DND-41 (cell line): ENCODE measurements at regions not wholly inside any gene's neighbourhood (a gene's known extent, or its start where the extent isn't known, plus 50 kb on each side); places are given as distances from the start of the nearest gene placed in this dataset.

Experiments used
- ATAC-seq: fragments of 200-7000 bp; cut with Tn5 transposase; 3 replicates; pipeline ENCODE4 v1.9.1; 2021; ENCODE audit warnings: low read depth; ENCODE audit not compliant: insufficient read depth
- DNase-seq: peaks from one replicate; pipeline ENCODE4 v3.0.0-alpha.2; 2020
- H2AFZ ChIP-seq: 2 replicates; pipeline ENCODE4 v1.6.0; 2012; ENCODE audit warnings: low read depth, low read length
- H3K27ac ChIP-seq: 2 replicates; pipeline ENCODE4 v1.5.1; 2012; ENCODE audit warnings: low read length, inconsistent platforms
- H3K27me3 ChIP-seq: fragments of 200-600 bp; sonication (generic); 2 replicates; pipeline ENCODE4 v1.6.0; 2012; ENCODE audit warnings: low read length, mild to moderate bottlenecking, inconsistent platforms; ENCODE audit not compliant: insufficient read depth, poor library complexity
- H3K36me3 ChIP-seq: 2 replicates; pipeline ENCODE4 v1.5.1; 2012; ENCODE audit warnings: low read length, inconsistent platforms; ENCODE audit not compliant: insufficient read depth
- H3K4me1 ChIP-seq: 2 replicates; pipeline ENCODE4 v1.5.1; 2012; ENCODE audit warnings: mild to moderate bottlenecking, low read length; ENCODE audit not compliant: insufficient read depth
- H3K4me2 ChIP-seq: 2 replicates; pipeline ENCODE4 v1.6.0; 2012; ENCODE audit warnings: mild to moderate bottlenecking, moderate library complexity, low read length, inconsistent platforms; ENCODE audit not compliant: insufficient read depth
- H3K4me3 ChIP-seq, 2 experiments: fragments of 200-600 bp in 1 of 2; shearing (Covaris generic) in 1 of 2; 2 replicates each; pipeline ENCODE4 v1.5.1; 2012 to 2016; ENCODE audit warnings: inconsistent platforms in 2 of 2, low read length in 2 of 2, mild to moderate bottlenecking in 2 of 2, low read depth in 1 of 2, moderate library complexity in 1 of 2
- H3K79me2 ChIP-seq: 2 replicates; pipeline ENCODE4 v1.6.0; 2012; ENCODE audit warnings: low read length, inconsistent platforms; ENCODE audit not compliant: insufficient read depth
- H3K9ac ChIP-seq: 2 replicates; pipeline ENCODE4 v1.6.0; 2012; ENCODE audit warnings: low read depth, mild to moderate bottlenecking, inconsistent platforms, low read length, moderate library complexity
- H3K9me3 ChIP-seq: 2 replicates; pipeline ENCODE4 v1.5.1; 2012; ENCODE audit warnings: low read length, moderate library complexity, mild to moderate bottlenecking, inconsistent platforms; ENCODE audit not compliant: insufficient read depth, severe bottlenecking
- H4K20me1 ChIP-seq: 2 replicates; pipeline ENCODE4 v1.6.0; 2012; ENCODE audit warnings: low read length; ENCODE audit not compliant: insufficient read depth
- CTCF ChIP-seq: IDR thresholded peaks from 2 replicates; pipeline ENCODE4 v1.5.1; 2012; ENCODE audit warnings: borderline replicate concordance, low read length, moderate library complexity, mild to moderate bottlenecking; ENCODE audit not compliant: poor library complexity, severe bottlenecking; ENCODE audit errors: extremely low read depth
- EZH2 ChIP-seq: IDR thresholded peaks from 3 replicates; pipeline ENCODE4 v1.6.1; 2012; ENCODE audit warnings: borderline replicate concordance, low read depth, mild to moderate bottlenecking, moderate library complexity, low read length, inconsistent platforms; ENCODE audit not compliant: severe bottlenecking

- Histone ChIP-seq H3K27me3 (no peaks in the 10 kb centered on the region), H3K9me3 (no peaks in the 10 kb centered on the region), H3K9ac (no peak overlapping the region), H3K36me3 (no peaks in the 10 kb centered on the region), H4K20me1 (0 out of 2 replicates have a peak, but pooled peaks cover 3% of the 10 kb centered on the region), H3K4me3 (no peak overlapping the region), H3K79me2 (no peaks in the 10 kb centered on the region), H3K27ac (no peak overlapping the region), H3K4me1 (peaks cover 16% of the 10 kb centered on the region), H2AFZ (no peak overlapping the region), H3K4me2 (no peak overlapping the region)
- TF ChIP-seq CTCF (no peak), EZH2 (no peak)
- DNase-seq (no peak), ATAC-seq (no peak)
Measured at GRCh38 chr14:105856676-105857219, 330.4 kb downstream of the TMEM121 start.

GRCh38 chr14:105857220-105857825 lies 330.9 kb downstream of the TMEM121 start:
- Histone ChIP-seq H3K27ac (no peak overlapping the region), H3K4me2 (no peak overlapping the region), H3K4me1 (peaks cover 22% of the 10 kb centered on the region), H3K27me3 (no peaks in the 10 kb centered on the region), H3K36me3 (no peaks in the 10 kb centered on the region), H3K9ac (no peak overlapping the region), H3K4me3 (no peak overlapping the region), H3K9me3 (no peaks in the 10 kb centered on the region), H3K79me2 (no peaks in the 10 kb centered on the region), H4K20me1 (0 out of 2 replicates have a peak, but pooled peaks cover 3% of the 10 kb centered on the region), H2AFZ (no peak overlapping the region)
- TF ChIP-seq CTCF (no peak), EZH2 (no peak)
- peak; percentile 7; the same call in 1 of the 3 replicates for ATAC-seq
- peak; percentile 6 for DNase-seq

- no peak overlapping the region for H3K4me3 ChIP-seq
- H3K4me2 ChIP-seq: no peak overlapping the region
- H3K9me3 ChIP-seq: no peaks in the 10 kb centered on the region
- H3K79me2 ChIP-seq: no peaks in the 10 kb centered on the region
- DNase-seq (peak; percentile 17), ATAC-seq (peak; percentile 9)
- H3K4me1 ChIP-seq: peaks cover 26% of the 10 kb centered on the region
- H3K9ac ChIP-seq: no peak overlapping the region
- peaks cover 3% of the 10 kb centered on the region; the same call in 1 of the 2 replicates for H4K20me1 ChIP-seq
- no peak overlapping the region for H3K27ac ChIP-seq
- H3K36me3 ChIP-seq: no peaks in the 10 kb centered on the region
- no peaks in the 10 kb centered on the region for H3K27me3 ChIP-seq
- TF ChIP-seq EZH2: no peak
- TF ChIP-seq CTCF: no peak
- H2AFZ ChIP-seq: no peak overlapping the region
Measured at GRCh38 chr14:105857826-105858675, 331.7 kb downstream of the TMEM121 start.
